Vagina (tissue), 2 donors: ENCODE measurements at regions not wholly inside any gene's neighbourhood (a gene's known extent, or its start where the extent isn't known, plus 50 kb on each side); places are given as distances from the start of the nearest gene placed in this dataset.

Experiments
- DNase-seq, 2 donors: peaks; one replicate each; pipeline ENCODE4 v3.0.0-alpha.2; 2017; ENCODE audit errors: extremely low spot score in 2 of 2
- H3K27ac ChIP-seq: fragments of 200-600 bp; sonication (generic); one replicate; pipeline ENCODE4 v1.5.1; 2019
- H3K27me3 ChIP-seq: fragments of 200-600 bp; sonication (generic); one replicate; pipeline ENCODE4 v1.5.1; 2019
- H3K36me3 ChIP-seq, 2 donors: fragments of 200-600 bp; sonication (generic); one replicate each; pipeline ENCODE4 v1.5.1; 2017 to 2019
- H3K4me1 ChIP-seq: fragments of 200-600 bp; sonication (generic); one replicate; pipeline ENCODE4 v1.5.1; 2019
- H3K4me3 ChIP-seq, 2 donors: fragments of 200-600 bp; sonication (generic); 1 replicate in 1 of 2; 2 replicates in 1 of 2; pipeline ENCODE4 v1.5.1; 2016 to 2019
- H3K9me3 ChIP-seq: fragments of 200-600 bp; sonication (generic); one replicate; pipeline ENCODE4 v1.5.1; 2019
- POLR2A ChIP-seq, 2 donors: fragments of 450-650 bp; IDR thresholded peaks; one replicate each; pipeline ENCODE4 v1.6.1; 2017; ENCODE audit warnings: antibody characterized with exemption in 2 of 2, mild to moderate bottlenecking in 2 of 2, moderate library complexity in 2 of 2
- POLR2AphosphoS5 ChIP-seq, 2 donors: sonication (generic); formaldehyde crosslinking; IDR thresholded peaks; one replicate each; pipeline ENCODE4 v1.9.0; 2017; ENCODE audit warnings: antibody characterized with exemption in 2 of 2, mild to moderate bottlenecking in 2 of 2, low read depth in 1 of 2; ENCODE audit not compliant: insufficient read depth in 1 of 2
- intact Hi-C: fragments of 100-400 bp; cut with DNase I; formaldehyde crosslinking; loops from one replicate; pipeline ENCODE4 v1.15.1; 2023
- TF ChIP-seq, protein P1 (sequence below), 3 experiments: fragments of 450-650 bp in 2 of 3; fragments of 200-600 bp in 1 of 3; sonication (generic) in 1 of 3; IDR thresholded peaks; one replicate each; pipeline ENCODE4 v1.5.1; 2017 to 2019; ENCODE audit warnings: antibody characterized with exemption in 3 of 3, mild to moderate bottlenecking in 2 of 3, moderate library complexity in 2 of 3

DNA sequence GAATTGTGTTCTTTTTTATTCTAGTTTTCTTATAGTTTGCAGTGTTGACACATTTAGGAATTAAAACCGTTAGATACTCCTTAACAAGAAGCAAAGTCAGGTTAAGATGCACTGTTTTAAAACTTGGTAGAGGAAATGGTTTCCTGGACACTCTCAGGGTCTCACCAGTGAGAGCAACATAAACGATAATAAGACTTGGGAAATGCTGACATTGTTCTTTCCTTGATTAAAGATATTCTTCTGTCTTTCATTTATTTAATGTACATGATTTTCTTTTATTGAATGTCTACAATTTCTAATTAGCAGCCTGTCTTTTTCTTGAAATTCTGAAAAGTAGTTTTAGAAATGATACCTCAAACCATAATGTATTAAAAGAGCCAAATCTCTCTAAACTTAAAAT lies 707.9 kb upstream of the CHD1 start:
- no peak for TF ChIP-seq POLR2A (IDR thresholded peaks at IDR 0.05)
- TF ChIP-seq POLR2AphosphoS5 (IDR thresholded peaks at IDR 0.05; ENCODE audit: insufficient read depth in 1 of 2, low read depth in 1 of 2), result no peak
- TF ChIP-seq, protein P1, sequence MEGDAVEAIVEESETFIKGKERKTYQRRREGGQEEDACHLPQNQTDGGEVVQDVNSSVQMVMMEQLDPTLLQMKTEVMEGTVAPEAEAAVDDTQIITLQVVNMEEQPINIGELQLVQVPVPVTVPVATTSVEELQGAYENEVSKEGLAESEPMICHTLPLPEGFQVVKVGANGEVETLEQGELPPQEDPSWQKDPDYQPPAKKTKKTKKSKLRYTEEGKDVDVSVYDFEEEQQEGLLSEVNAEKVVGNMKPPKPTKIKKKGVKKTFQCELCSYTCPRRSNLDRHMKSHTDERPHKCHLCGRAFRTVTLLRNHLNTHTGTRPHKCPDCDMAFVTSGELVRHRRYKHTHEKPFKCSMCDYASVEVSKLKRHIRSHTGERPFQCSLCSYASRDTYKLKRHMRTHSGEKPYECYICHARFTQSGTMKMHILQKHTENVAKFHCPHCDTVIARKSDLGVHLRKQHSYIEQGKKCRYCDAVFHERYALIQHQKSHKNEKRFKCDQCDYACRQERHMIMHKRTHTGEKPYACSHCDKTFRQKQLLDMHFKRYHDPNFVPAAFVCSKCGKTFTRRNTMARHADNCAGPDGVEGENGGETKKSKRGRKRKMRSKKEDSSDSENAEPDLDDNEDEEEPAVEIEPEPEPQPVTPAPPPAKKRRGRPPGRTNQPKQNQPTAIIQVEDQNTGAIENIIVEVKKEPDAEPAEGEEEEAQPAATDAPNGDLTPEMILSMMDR (IDR thresholded peaks at IDR 0.05), result no peak
- Histone ChIP-seq H3K27me3 (no peaks in the 10 kb centered on the region), H3K36me3 (no peaks in the 10 kb centered on the region), H3K4me1 (no peaks in the 10 kb centered on the region), H3K4me3 (no peak overlapping the region), H3K27ac (no peak overlapping the region), H3K9me3 (no peaks in the 10 kb centered on the region)
- DNase-seq, result no peak
- intact Hi-C loops, result no loop called here

DNA sequence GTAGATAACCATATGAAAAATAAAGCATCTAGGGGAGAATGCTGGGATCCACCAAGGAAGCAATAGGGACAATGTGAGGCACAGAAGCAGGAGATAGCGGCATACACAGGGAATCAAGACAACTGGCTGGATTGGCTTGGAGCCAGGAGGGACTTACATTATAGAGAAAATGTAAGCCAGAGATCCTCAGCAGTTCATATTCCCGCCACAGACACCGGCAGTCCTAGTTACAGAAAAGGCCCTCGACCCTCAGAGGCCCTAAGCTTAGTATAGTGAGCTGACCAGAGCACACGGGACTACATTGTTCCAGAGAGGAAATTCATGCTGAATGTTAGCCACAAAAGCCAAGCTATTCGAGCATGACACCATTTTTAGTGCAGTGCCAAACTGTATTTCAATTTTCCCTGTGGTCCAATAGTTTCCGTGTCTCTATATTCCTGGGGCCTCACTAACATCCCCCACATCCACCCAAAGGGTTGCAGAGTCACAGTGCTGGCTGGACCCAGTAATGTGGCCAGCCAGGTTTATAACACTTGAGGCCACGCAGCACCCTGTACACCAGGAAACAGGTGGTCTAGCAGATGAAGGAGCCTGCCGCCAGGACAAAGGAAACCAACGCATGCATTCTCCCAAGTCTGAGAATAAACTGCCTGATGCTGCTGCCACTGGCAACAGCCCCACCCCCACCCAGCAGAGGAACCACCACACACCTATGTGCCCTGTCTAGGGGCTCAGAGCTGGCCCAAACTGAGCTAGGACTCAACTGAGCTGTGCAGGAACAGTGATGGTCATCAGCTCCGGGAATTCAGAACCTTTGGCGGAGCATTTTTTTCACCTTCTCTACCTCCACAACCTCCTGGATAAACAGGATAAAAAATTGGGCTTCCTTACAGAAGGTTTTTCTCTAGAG lies 693.2 kb upstream of the CHD1 start:
- no peaks in the 10 kb centered on the region for H3K9me3 ChIP-seq
- H3K4me1 ChIP-seq, result no peaks in the 10 kb centered on the region
- no peaks in the 10 kb centered on the region for H3K36me3 ChIP-seq
- no peak overlapping the region for H3K27ac ChIP-seq
- H3K4me3 ChIP-seq, result no peak overlapping the region
- DNase-seq, result no peak
- TF ChIP-seq POLR2A (IDR thresholded peaks at IDR 0.05), result no peak
- TF ChIP-seq POLR2AphosphoS5 (IDR thresholded peaks at IDR 0.05; ENCODE audit: insufficient read depth in 1 of 2, low read depth in 1 of 2), result no peak
- H3K27me3 ChIP-seq, result no peaks in the 10 kb centered on the region
- intact Hi-C loops, result no loop called here

- Histone ChIP-seq H3K27ac (no peak overlapping the region), H3K4me3 (no peak overlapping the region), H3K4me1 (no peaks in the 10 kb centered on the region), H3K27me3 (no peaks in the 10 kb centered on the region), H3K36me3 (no peaks in the 10 kb centered on the region), H3K9me3 (no peaks in the 10 kb centered on the region)
- TF ChIP-seq POLR2AphosphoS5 (IDR thresholded peaks at IDR 0.05; ENCODE audit: insufficient read depth in 1 of 2, low read depth in 1 of 2) (no peak), POLR2A (IDR thresholded peaks at IDR 0.05) (no peak)
- TF ChIP-seq, protein P1 (IDR thresholded peaks at IDR 0.05), result no peak
- intact Hi-C loops, result no loop called here
- DNase-seq, result no peak
These were observed 688.5 kb upstream of the CHD1 start for GRCh38 chr5:99617335-99617734.

DNA sequence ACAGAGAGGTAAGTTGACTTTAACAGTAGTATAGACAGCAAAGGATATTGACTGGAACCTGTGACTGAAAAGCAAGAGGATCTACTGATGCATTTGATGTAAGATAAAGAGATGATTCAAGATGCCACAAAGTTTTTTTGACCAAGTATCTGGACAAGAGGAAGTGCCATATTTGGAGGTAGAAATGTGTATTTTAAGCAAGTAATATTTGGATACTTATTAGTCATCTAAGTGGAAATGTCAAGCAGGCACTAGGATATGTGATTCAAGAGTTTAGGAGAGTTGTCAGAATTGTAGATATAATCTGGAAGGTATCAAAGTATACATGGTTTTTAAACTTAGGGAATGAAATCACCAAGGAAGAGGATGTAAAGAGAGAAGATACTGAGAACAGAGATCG lies 686.1 kb upstream of the CHD1 start:
- Histone ChIP-seq H3K27me3 (no peaks in the 10 kb centered on the region), H3K4me3 (no peak overlapping the region), H3K4me1 (no peaks in the 10 kb centered on the region), H3K27ac (no peak overlapping the region), H3K36me3 (no peaks in the 10 kb centered on the region), H3K9me3 (no peaks in the 10 kb centered on the region)
- no peak for TF ChIP-seq POLR2A (IDR thresholded peaks at IDR 0.05)
- TF ChIP-seq POLR2AphosphoS5 (IDR thresholded peaks at IDR 0.05; ENCODE audit: insufficient read depth in 1 of 2, low read depth in 1 of 2), result no peak
- TF ChIP-seq, protein P1 (IDR thresholded peaks at IDR 0.05), result no peak
- DNase-seq, result no peak
- intact Hi-C loops, result no loop called here

DNA sequence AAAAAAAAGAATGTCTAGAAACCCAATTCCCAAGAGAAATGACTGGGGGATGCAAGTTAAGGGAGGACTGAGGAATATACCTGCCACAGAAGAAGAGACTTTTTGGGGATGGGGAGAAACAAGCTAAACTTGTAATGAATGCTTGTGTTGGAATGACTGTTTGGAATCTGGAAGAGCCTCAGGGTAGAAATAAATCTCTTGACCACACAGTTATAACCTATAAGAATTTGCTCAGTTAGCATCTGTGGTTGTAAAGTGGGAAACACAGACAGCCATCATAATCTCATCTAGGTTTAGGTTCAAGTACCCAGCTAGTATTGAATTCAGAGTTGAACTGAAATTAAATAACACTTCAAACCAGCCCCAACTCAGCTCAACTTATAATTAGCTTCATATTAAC lies 678.3 kb upstream of the CHD1 start:
- intact Hi-C loops, result no loop called here
- H3K27me3 ChIP-seq, result no peaks in the 10 kb centered on the region
- no peaks in the 10 kb centered on the region for H3K9me3 ChIP-seq
- DNase-seq, result no peak
- H3K27ac ChIP-seq, result no peak overlapping the region
- H3K36me3 ChIP-seq, result no peaks in the 10 kb centered on the region
- H3K4me1 ChIP-seq, result no peaks in the 10 kb centered on the region
- TF ChIP-seq POLR2A (IDR thresholded peaks at IDR 0.05) (no peak), POLR2AphosphoS5 (IDR thresholded peaks at IDR 0.05; ENCODE audit: insufficient read depth in 1 of 2, low read depth in 1 of 2) (no peak)
- TF ChIP-seq, protein P1 (IDR thresholded peaks at IDR 0.05), result no peak
- no peak overlapping the region for H3K4me3 ChIP-seq
